DMS153 treated with DMSO at 0.1 percent for 48 hours (cell line): ENCODE measurements at regions not wholly inside any gene's neighbourhood (a gene's known extent, or its start where the extent isn't known, plus 50 kb on each side); places are given as distances from the start of the nearest gene placed in this dataset.

Experiments used
- DNase-seq: peaks from one replicate; lab custom pipeline; 2025; ENCODE audit not compliant: unreplicated experiment; lab: John Stamatoyannopoulos, UW

DNA sequence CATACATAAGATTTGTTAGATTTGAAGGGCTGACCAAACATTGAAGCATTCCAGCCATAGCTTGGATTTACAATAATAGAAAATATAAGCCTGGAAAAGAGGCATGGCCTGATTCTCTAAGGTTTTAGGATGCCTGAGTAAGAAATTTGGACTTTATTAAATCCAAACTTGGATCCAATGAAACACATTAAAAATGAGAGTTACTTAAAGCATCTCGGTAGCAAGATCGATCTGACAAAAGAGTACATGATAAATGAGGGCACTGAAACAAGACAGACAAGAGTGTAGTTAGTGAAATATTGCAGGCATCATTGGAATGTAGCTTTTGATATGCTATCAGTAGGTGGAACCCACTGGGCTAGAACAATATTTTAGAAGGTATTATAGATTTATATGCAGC, 855.7 kb upstream of the DPPA4 start:
- no peak for DNase-seq

GRCh38 chr3:110198717-110199587, 861.6 kb upstream of the DPPA4 start:
- no peak for DNase-seq

- DNase-seq, result no peak
These were observed 862.2 kb upstream of the DPPA4 start for GRCh38 chr3:110199588-110199943.

DNA sequence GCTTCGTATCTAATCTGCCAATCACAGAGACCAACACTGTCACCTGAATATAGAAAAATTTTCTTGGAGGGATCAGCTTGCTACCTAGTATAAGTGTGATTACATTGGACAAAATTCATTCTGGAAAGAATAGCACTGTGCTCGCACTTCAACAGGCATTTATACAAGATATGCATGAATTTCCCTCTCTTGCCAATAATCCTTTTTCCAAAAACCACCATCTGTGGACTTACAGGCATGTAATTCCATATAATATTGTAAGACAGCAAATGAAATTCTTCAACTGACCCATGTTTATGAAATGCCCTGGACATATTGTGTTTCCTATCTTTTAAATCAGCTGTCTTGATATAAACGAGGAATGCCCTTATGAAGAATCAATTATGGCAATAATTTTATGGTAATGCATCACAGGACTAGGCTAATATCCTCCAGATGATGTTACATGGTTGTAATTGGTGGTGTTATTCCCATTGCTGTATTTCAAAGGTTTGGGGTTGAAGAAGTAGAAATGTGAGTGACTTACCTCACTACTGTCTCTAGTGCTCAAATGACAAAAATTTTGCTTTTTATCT, 861.4 kb upstream of the NECTIN3 start:
- no peak for DNase-seq

GRCh38 chr3:110226645-110227044, 845.0 kb upstream of the NECTIN3 start:
- no peak for DNase-seq

- DNase-seq, result no peak
These were observed 843.6 kb upstream of the NECTIN3 start for GRCh38 chr3:110227991-110228390.

- DNase-seq, result no peak
These were observed 836.8 kb upstream of the NECTIN3 start for GRCh38 chr3:110234831-110235230.

- DNase-seq, result no peak
These were observed 834.5 kb upstream of the NECTIN3 start for GRCh38 chr3:110236976-110237610.

DNA sequence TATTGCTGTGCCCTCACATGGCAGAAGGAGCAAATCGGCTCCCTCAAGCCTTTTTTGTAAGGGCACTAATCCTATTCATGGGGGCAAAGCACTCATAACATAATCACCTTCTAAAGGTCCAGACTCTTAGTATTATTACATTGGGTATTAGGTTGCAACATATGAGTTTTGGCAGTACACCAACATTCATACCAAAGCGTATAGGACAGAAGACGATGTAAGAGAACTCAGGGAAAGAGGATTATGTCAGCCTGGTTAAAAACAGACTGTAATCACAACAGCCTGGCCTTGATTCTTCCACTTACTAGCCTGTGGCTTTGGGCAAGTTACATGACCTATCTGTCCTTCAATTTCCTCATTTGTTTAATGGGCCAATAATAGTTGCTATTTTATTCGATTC, 828.5 kb upstream of the NECTIN3 start:
- DNase-seq, result no peak

- DNase-seq, result no peak
These were observed 824.7 kb upstream of the NECTIN3 start for GRCh38 chr3:110246796-110247376.

DNA sequence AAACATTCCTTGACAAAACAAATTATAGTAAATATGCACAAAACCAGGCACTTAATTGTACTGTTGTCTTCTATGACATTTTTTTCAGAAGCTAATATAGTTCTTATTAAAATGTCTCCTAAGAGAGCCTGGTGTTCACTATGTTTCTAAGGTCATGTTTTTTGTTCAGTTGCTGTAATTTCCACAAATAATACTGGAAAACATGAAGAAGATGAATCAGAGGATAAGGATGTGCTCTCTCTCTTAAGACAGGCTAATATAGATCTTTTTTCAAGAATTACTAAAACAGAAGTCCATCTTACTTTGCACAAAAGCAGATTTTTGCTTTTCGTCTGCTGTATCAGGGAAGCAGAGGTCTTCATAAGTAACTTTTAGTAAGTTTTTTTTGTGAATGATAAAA, 823.0 kb upstream of the NECTIN3 start:
- no peak for DNase-seq

- DNase-seq, result no peak
These were observed 817.8 kb upstream of the NECTIN3 start for GRCh38 chr3:110253794-110254193.

- no peak for DNase-seq
These were observed 817.0 kb upstream of the NECTIN3 start for GRCh38 chr3:110254591-110254990.

- DNase-seq, result no peak
These were observed 810.5 kb upstream of the NECTIN3 start for GRCh38 chr3:110261141-110261540.

DNA sequence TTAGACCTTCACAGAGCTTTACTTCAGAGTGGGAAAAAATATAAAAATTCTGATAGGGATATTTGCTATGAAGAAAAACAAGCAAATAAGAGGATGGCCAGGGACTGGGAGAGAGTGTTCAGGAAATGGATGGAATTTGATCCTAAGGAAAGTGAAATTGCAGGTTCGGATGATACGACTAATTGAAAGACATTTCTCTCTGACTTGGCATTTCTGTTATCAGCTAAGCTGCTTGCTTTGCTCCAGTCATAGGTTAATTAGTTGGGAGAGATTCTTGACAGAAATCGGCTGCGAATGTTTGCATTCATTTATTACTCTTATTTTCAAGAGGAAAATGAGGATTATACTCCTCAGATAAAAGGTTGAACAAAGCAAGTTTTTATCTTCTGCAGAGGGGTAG, 808.7 kb upstream of the NECTIN3 start:
- no peak for DNase-seq

DNA sequence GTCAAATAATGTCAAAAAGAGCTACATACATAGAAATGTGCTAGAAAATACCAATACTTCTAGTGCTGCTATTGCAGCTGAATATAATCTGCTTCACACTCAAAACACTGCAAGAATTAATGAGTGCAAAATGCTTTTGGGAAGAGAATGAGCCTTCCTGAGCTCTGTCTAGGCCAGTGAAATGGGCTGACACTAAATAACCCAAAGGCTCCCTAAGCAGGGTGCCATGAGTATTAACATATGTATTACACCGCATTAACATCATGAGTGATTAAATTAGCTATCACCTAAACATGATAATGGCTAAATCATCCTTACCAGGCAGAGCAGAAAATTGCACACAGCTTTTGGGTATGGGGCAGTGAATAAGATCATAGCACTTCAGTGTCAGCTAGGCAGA, 806.3 kb upstream of the NECTIN3 start:
- no peak for DNase-seq

DNA sequence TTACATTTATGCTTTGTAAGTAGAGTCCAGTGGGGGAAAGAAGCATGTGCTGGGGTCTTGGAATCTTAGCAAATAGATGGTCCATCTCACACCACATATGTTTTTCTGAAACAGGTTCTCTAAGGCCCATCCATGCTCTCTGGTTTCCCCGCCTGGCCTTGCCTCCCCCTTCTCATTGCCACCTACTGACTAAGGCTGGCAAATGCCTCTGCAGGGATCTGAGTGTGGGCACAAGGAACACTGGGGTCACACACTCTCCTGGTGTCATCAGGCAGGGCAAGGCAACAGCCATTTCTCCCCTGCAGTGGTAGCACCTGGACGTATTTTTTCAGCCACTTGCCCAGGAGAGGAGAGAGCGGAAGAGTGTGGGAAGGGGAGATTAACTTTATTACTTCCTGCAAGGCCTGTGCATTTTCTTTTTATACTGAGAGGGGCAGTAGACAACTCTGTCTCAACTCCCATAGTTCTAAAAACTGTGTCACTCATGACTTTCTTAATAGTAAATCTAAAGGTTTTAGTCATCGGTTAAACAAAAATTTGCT, 804.2 kb upstream of the NECTIN3 start:
- no peak for DNase-seq

DNA sequence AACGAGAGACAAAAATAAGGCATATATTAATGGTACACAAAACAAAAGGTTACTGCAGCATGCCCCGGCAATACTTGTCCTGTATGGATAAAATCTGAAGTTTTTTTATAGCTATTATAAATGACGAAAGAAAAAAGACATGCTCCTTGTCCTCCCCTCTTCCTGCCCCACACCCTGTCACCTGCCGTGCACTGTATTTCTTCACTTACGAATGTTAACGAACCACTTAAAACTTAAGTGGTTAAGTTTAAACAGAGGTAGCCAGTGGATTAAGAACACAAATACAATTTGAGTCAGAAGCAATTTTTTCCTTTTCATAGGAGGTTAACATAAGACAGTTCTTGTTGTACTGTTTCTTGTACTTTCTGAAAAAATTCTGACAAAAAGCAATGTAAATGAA, 799.1 kb upstream of the NECTIN3 start:
- no peak for DNase-seq

DNA sequence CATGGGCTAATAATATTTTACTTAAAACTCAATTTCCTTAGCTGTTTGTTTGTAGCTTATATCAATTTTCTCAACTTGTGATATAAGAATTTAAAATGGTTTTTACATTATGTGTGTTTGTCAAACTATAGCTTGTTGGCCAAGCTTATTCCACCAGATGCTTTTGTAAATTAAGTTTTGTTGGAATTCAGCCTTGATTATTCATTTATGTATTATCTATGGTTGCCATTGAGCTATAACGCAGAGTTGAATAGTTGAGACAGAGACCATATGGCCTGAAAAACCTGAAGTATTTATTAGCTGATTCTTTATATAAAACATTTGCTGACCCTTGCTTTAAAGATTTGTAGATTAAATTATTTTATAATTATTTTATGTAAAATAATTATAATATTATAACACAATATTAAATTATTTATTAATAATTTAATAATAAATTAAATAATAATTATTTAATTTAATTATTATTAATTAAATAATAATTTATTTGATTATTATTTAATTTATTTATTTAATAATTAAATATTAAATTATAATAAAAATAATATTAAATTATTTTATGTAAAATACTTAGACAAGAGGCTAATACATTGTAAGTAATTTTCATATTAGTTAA, 779.6 kb upstream of the NECTIN3 start:
- DNase-seq, result no peak

DNA sequence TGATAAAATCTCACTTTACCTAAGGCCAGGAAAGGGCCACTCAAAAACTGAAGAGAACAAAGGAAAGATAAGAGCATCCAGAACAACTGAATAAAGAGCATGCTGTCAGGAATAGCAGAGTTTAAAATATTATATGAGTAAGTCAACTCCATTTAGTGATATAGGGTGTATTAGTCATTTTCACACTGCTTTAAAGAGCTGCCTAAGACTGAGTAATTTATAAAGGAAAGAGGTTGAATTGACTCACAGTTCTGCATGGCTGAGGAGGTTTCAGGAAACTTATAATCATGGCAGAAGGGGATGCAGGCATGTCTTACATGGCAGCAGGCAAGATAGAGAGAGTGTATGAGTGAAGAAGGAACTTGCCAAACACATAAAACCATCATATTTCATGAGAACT, 778.0 kb upstream of the NECTIN3 start:
- no peak for DNase-seq

DNA sequence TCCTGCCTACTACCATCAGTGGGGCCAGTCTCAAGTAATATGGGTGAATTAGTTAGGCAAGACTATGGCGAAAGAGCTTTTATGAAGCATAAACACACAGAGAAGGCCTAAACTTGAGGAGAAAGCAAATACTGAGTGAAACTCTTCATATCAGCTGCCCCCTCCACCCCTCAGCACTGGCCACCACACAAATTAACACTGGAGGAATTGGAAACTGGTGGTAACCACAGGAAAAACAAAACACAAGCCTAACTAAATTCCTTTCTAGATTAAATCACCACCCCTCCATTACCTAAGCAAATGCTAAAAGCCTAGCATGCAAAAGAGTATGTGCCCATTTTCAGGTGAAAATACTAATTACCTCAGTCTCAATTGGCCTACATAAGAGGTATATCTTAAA, 774.7 kb upstream of the NECTIN3 start:
- DNase-seq, result no peak
